Aorta (tissue), 5 donors: ENCODE measurements at regions not wholly inside any gene's neighbourhood (a gene's known extent, or its start where the extent isn't known, plus 50 kb on each side); places are given as distances from the start of the nearest gene placed in this dataset.

Experiments used
- ATAC-seq: fragments of 200-7000 bp; cut with Tn5 transposase; one replicate; pipeline ENCODE4 v1.9.1; 2022; ENCODE audit warnings: moderate library complexity; ENCODE audit not compliant: low FRiP score
- DNase-seq, 2 donors: peaks; one replicate each; pipeline ENCODE4 v3.0.0-alpha.2; 2020
- H3K27ac ChIP-seq, 2 donors: one replicate each; pipeline ENCODE4 v1.5.1; 2013; ENCODE audit warnings: low read length in 2 of 2, mild to moderate bottlenecking in 2 of 2, moderate library complexity in 2 of 2, control low read depth in 1 of 2, inconsistent platforms in 1 of 2, low read depth in 1 of 2
- H3K27me3 ChIP-seq, 2 donors: one replicate each; pipeline ENCODE4 v1.6.1; 2013; ENCODE audit warnings: control low read depth in 1 of 2, low read length in 1 of 2, mild to moderate bottlenecking in 1 of 2, moderate library complexity in 1 of 2; ENCODE audit not compliant: insufficient read depth in 2 of 2, control insufficient read depth in 1 of 2
- H3K36me3 ChIP-seq, 2 donors: one replicate each; pipeline ENCODE4 v1.6.1; 2013; ENCODE audit warnings: control low read depth in 1 of 2, low read length in 1 of 2, mild to moderate bottlenecking in 1 of 2; ENCODE audit not compliant: insufficient read depth in 2 of 2, control insufficient read depth in 1 of 2
- H3K4me1 ChIP-seq, 2 donors: one replicate each; pipeline ENCODE4 v1.6.1; 2013; ENCODE audit warnings: low read length in 2 of 2, control low read depth in 1 of 2, mild to moderate bottlenecking in 1 of 2, moderate library complexity in 1 of 2; ENCODE audit not compliant: insufficient read depth in 2 of 2, control insufficient read depth in 1 of 2
- H3K4me3 ChIP-seq, 2 donors: one replicate each; pipeline ENCODE4 v1.5.1; 2013; ENCODE audit warnings: low read length in 2 of 2, control low read depth in 1 of 2, mild to moderate bottlenecking in 1 of 2
- H3K9me3 ChIP-seq: one replicate; pipeline ENCODE4 v1.6.1; 2013; ENCODE audit warnings: mild to moderate bottlenecking, low read length; ENCODE audit not compliant: control insufficient read depth
- WGBS, 2 donors: extraction: QIAGEN DNeasy Blood & Tissue Kit; methylation state at CpG; one replicate each; pipeline ENCODE4 v1.1.7; 2013; 5-methylcytosine and 5-hydroxymethylcytosine counted together
- intact Hi-C, 2 donors: fragments of 100-400 bp; cut with DNase I; formaldehyde crosslinking; loops; one replicate each; pipeline versions ENCODE4 v1.14.2 to v1.15.0; 2022
- donor health status: healthy with polysubstance abuse.
- donor health status: Bipolar disorder and iron deficiency.
- donor health status: DM: no; HTN: no; CAD: no.
- donor health status: DM: no; HTN: no; CAD: no.
- donor health status: DM: yes; HTN: yes; CAD: no.

GRCh38 chr4:165626316-165626715 lies 246.7 kb upstream of the TLL1 start:
- Histone ChIP-seq H3K27ac (no peak overlapping the region), H3K4me3 (no peak overlapping the region), H3K36me3 (no peaks in the 10 kb centered on the region), H3K4me1 (no peaks in the 10 kb centered on the region), H3K9me3 (no peaks in the 10 kb centered on the region), H3K27me3 (no peaks in the 10 kb centered on the region)
- intact Hi-C loops: no loop called here
- WGBS, 2 donors: 61 to 63% methylated on average over 4 of the region's 4 CpGs
- ATAC-seq (no peak), DNase-seq (no peak)

- Histone ChIP-seq H3K27ac (no peak overlapping the region), H3K36me3 (no peaks in the 10 kb centered on the region), H3K9me3 (no peaks in the 10 kb centered on the region), H3K4me3 (no peak overlapping the region), H3K27me3 (no peaks in the 10 kb centered on the region), H3K4me1 (no peaks in the 10 kb centered on the region)
- intact Hi-C loops: no loop called here
- 72 to 75% methylated on average over 3 of the region's 3 CpGs for WGBS, 2 donors
- DNase-seq (no peak), ATAC-seq (no peak)
Measured at GRCh38 chr4:165627128-165627527, 245.9 kb upstream of the TLL1 start.

- WGBS, 2 donors: 70 to 78% methylated on average over 5 of the region's 5 CpGs
- Histone ChIP-seq H3K27ac (no peak overlapping the region), H3K4me1 (no peaks in the 10 kb centered on the region), H3K27me3 (no peaks in the 10 kb centered on the region), H3K9me3 (no peaks in the 10 kb centered on the region), H3K4me3 (no peak overlapping the region), H3K36me3 (no peaks in the 10 kb centered on the region)
- no peak for DNase-seq
- intact Hi-C loops: no loop called here
- no peak for ATAC-seq
Measured at GRCh38 chr4:165627548-165627947, 245.5 kb upstream of the TLL1 start.

GRCh38 chr4:165628572-165628971 lies 244.5 kb upstream of the TLL1 start:
- H3K4me3 ChIP-seq: no peak overlapping the region
- no peak for DNase-seq
- H3K27me3 ChIP-seq: no peaks in the 10 kb centered on the region
- H3K4me1 ChIP-seq: no peaks in the 10 kb centered on the region
- H3K36me3 ChIP-seq: no peaks in the 10 kb centered on the region
- H3K27ac ChIP-seq: no peak overlapping the region
- ATAC-seq: no peak
- H3K9me3 ChIP-seq: no peaks in the 10 kb centered on the region
- intact Hi-C loops: no loop called here
- 87 to 90% methylated on average over 3 of the region's 3 CpGs for WGBS, 2 donors

- Histone ChIP-seq H3K27ac (no peak overlapping the region), H3K4me3 (no peak overlapping the region), H3K36me3 (no peaks in the 10 kb centered on the region), H3K27me3 (no peaks in the 10 kb centered on the region), H3K9me3 (peaks cover 2% of the 10 kb centered on the region), H3K4me1 (no peaks in the 10 kb centered on the region)
- intact Hi-C loops: no loop called here
- ATAC-seq: no peak
- no peak for DNase-seq
Measured at GRCh38 chr4:165630671-165631070, 242.4 kb upstream of the TLL1 start.

GRCh38 chr4:165631208-165631894 lies 241.7 kb upstream of the TLL1 start:
- intact Hi-C loops: no loop called here
- Histone ChIP-seq H3K27ac (no peak overlapping the region), H3K36me3 (no peaks in the 10 kb centered on the region), H3K27me3 (no peaks in the 10 kb centered on the region), H3K4me1 (no peaks in the 10 kb centered on the region), H3K4me3 (no peak overlapping the region), H3K9me3 (peaks cover 2% of the 10 kb centered on the region)
- ATAC-seq (no peak), DNase-seq (no peak)
- WGBS, 2 donors: 74 to 84% methylated on average over 3 of the region's 3 CpGs

GRCh38 chr4:165631912-165632311 lies 241.1 kb upstream of the TLL1 start:
- no peak for DNase-seq
- no peak for ATAC-seq
- no peak overlapping the region for H3K4me3 ChIP-seq
- H3K27me3 ChIP-seq: no peaks in the 10 kb centered on the region
- intact Hi-C loops: no loop called here
- H3K4me1 ChIP-seq: no peaks in the 10 kb centered on the region
- H3K9me3 ChIP-seq: peaks cover 2% of the 10 kb centered on the region
- H3K27ac ChIP-seq: no peak overlapping the region
- H3K36me3 ChIP-seq: no peaks in the 10 kb centered on the region
- 78 to 81% methylated on average over 3 of the region's 3 CpGs for WGBS, 2 donors

GRCh38 chr4:165634766-165635165 lies 238.3 kb upstream of the TLL1 start:
- peaks cover 2% of the 10 kb centered on the region for H3K9me3 ChIP-seq
- H3K36me3 ChIP-seq: no peaks in the 10 kb centered on the region
- DNase-seq: no peak
- no peaks in the 10 kb centered on the region for H3K27me3 ChIP-seq
- no peak overlapping the region for H3K27ac ChIP-seq
- no peak overlapping the region for H3K4me3 ChIP-seq
- ATAC-seq: no peak
- H3K4me1 ChIP-seq: no peaks in the 10 kb centered on the region
- intact Hi-C loops: no loop called here

- ATAC-seq: no peak
- Histone ChIP-seq H3K27ac (no peak overlapping the region), H3K9me3 (peaks cover 2% of the 10 kb centered on the region), H3K4me1 (no peaks in the 10 kb centered on the region), H3K36me3 (no peaks in the 10 kb centered on the region), H3K27me3 (no peaks in the 10 kb centered on the region), H3K4me3 (no peak overlapping the region)
- 87 to 93% methylated on average over 1 of the region's 1 CpG for WGBS, 2 donors
- intact Hi-C loops: no loop called here
- no peak for DNase-seq
Measured at GRCh38 chr4:165635381-165635780, 237.7 kb upstream of the TLL1 start.
